GM19328 (cell line): ENCODE measurements at regions not wholly inside any gene's neighbourhood (a gene's known extent, or its start where the extent isn't known, plus 50 kb on each side); places are given as distances from the start of the nearest gene placed in this dataset.

Source experiments
- ATAC-seq: cut with Tn5 transposase; IDR thresholded peaks from one replicate; pipeline ENCODE4 v1.9.1; 2021; ENCODE audit warnings: mild to moderate bottlenecking, moderate library complexity; ENCODE audit not compliant: unreplicated experiment

DNA sequence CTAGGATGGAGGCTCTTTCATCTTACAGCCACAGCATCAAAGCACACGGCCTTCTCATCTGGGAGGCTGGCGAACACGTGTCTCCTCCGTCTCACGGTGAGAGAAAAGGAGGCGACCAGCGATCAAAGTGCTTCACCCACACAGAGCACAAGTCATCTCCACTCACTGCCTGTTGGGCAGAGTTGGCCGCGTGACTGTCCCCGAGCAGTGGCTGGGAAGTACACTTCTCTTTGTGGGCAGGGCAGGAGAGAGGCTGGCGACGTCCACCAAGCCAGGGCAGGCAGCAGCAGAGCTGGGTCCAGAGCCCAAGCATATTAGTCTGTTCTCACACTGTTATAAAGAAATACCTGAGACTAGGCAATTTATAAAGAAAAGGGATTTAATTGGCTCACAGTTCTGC is 64.1 kb upstream of the FOXC1 start:
- no peak for ATAC-seq

DNA sequence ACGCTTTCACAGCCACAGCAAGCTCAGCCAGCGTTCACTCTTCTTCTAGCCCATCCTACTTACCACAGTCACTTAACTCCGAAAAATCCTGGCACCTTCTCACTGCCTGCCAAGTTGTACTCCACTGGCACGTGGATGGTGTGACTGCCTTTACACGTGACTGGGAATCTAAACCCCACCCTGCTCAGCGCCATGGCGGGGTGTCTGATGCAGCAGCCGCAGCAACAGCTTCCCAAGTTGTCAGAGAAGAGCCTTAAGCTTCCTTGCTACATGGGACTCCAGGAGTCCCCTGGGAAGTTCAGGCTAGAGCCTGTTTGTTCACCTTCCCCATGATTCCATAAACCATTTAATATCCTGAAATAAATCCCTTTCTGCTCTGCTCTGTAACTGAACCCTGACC is 61.9 kb upstream of the FOXC1 start:
- no peak for ATAC-seq

DNA sequence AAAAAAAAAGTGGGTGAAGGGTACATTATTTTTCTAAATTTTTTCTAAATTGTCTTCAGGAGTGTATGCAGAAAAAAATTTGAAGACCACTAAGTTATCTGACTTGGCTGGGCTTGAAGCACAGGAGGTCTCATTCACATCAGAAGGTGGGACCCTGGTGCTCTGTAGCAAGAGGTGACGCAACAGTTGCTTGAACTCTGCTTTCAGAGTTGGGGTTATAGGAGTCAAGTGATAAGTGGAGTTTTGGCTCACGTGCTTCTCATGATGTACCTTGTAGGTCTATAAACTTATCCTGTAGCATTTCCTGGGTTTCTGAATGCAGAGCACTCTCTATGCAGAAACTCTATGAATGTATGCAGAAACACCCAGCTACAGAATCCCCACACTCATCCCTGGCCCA is 58.5 kb upstream of the FOXC1 start:
- no peak for ATAC-seq

DNA sequence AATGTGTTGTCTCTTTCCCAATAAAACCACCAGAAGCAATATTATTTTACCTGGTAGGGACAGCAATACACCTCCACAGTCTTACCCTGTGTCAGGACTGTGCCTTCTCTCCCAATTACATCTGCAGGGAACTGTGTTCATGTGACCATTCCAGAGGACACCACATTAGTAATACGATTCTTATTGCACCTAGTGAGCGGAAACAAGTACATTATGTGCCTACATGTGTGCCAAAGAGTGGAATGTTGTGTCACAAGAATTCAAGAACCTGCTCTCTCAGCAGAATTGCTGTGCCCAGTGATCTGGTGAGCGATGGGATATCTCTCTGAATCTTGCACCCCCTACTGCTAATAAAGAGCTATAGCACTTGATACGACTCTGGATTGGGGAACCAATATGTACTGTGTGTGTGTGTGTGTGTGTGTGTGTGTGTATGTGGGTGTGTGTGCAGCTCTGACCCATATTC is 57.4 kb upstream of the FOXC1 start:
- ATAC-seq: no peak

GRCh38 chr6:1553562-1554083 is 56.1 kb upstream of the FOXC1 start:
- no peak for ATAC-seq

DNA sequence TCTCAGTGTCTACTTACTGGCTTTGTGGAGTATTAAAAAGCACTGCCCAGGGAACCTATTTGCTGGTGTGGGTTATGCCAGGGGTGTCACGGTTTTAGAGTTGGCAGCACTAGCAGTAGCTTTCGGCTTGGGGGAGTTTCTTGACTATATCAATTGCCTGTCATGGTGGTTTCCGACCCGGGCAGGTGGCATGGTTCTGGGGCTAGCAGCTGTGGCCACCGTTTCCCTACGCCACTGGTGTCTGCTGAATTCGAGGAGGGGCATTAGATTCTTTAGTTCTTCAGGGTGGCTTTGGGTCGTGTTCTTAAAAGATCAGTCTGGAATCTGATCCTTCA is 55.6 kb upstream of the FOXC1 start:
- ATAC-seq: no peak

- ATAC-seq: no peak
Observed at GRCh38 chr6:1554476-1555310, 55.0 kb upstream of the FOXC1 start.

GRCh38 chr6:1558388-1558787 is 51.3 kb upstream of the FOXC1 start:
- ATAC-seq: no peak
